ENCODE measurements at regions not wholly inside any gene's neighbourhood (a gene's known extent, or its start where the extent isn't known, plus 50 kb on each side); places are given as distances from the start of the nearest gene placed in this dataset.

DNA sequence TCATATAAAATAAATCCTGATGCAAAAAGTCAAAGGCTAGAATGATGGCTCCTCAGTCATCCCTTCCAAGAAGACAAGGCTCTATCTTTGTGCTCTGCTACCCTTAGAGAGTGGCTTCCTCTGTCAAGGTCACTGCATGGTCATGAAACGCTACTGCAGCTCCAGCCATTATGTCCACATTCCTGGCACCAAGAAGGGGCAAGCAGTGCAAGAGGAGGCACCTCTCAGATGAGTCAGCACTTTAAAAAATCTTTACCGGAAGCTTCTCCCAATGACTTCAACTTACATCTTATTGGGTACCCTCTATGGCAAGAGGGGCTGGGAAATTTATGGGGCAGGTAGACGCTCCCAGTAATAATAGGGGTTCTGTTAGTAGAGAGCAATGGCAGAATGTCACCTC, 129.5 kb upstream of the CPEB4 start:
- TF ChIP-seq, protein P1, sequence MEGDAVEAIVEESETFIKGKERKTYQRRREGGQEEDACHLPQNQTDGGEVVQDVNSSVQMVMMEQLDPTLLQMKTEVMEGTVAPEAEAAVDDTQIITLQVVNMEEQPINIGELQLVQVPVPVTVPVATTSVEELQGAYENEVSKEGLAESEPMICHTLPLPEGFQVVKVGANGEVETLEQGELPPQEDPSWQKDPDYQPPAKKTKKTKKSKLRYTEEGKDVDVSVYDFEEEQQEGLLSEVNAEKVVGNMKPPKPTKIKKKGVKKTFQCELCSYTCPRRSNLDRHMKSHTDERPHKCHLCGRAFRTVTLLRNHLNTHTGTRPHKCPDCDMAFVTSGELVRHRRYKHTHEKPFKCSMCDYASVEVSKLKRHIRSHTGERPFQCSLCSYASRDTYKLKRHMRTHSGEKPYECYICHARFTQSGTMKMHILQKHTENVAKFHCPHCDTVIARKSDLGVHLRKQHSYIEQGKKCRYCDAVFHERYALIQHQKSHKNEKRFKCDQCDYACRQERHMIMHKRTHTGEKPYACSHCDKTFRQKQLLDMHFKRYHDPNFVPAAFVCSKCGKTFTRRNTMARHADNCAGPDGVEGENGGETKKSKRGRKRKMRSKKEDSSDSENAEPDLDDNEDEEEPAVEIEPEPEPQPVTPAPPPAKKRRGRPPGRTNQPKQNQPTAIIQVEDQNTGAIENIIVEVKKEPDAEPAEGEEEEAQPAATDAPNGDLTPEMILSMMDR (IDR thresholded peaks at IDR 0.05) = no peak
- TF ChIP-seq POLR2A (IDR thresholded peaks at IDR 0.05) = no peak
- TF ChIP-seq EP300 (IDR thresholded peaks at IDR 0.05) = no peak
- TF ChIP-seq POLR2AphosphoS5 (IDR thresholded peaks at IDR 0.05) = no peak
- H3K36me3 ChIP-seq = no peaks in the 10 kb centered on the region
- no peaks in the 10 kb centered on the region for H3K4me1 ChIP-seq
- H3K27ac ChIP-seq = no peak overlapping the region
- no peak overlapping the region for H3K4me3 ChIP-seq
- no peaks in the 10 kb centered on the region for H3K9me3 ChIP-seq
- no peaks in the 10 kb centered on the region for H3K27me3 ChIP-seq
- ATAC-seq = no peak
- 60 to 70% methylated on average over 1 to 2 of the region's 3 CpGs for WGBS, 2 donors (ENCODE audit: low coverage in 1 of 2)

DNA sequence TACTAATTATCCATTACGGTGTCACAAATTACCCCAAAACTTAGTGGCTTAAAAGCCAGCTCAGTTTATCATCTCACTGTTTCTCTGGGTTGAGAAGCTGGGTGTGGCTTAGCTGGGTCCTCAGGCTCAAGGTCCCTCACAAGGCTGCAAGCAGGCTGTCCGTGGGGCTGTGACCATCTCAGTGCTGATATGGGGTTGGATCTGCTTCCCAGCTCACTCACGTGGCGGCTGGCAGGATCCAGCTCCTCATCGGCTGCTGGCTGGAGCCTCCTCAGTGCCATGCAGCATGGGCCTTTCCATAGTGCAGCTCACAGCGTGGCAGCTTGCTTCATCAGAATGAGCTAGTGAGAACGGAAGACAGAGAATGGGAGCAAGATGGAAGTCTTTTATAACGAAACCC, 128.5 kb upstream of the CPEB4 start:
- 71% methylated on average over 1 of the region's 8 CpGs; no CpG with 5 or more reads in 1 of the 2 donors for WGBS, 2 donors (ENCODE audit: low coverage in 1 of 2)
- Histone ChIP-seq H3K9me3 (no peaks in the 10 kb centered on the region), H3K27me3 (no peaks in the 10 kb centered on the region), H3K4me1 (peaks cover 0 to 9% (median 7%) of the 10 kb centered on the region in 3 donors), H3K4me3 (no peak overlapping the region), H3K36me3 (no peaks in the 10 kb centered on the region), H3K27ac (no peak overlapping the region)
- TF ChIP-seq POLR2AphosphoS5 (IDR thresholded peaks at IDR 0.05) = no peak
- no peak for TF ChIP-seq EP300 (IDR thresholded peaks at IDR 0.05)
- TF ChIP-seq POLR2A (IDR thresholded peaks at IDR 0.05) = no peak
- TF ChIP-seq, protein P1 (IDR thresholded peaks at IDR 0.05) = no peak
- ATAC-seq = no peak

DNA sequence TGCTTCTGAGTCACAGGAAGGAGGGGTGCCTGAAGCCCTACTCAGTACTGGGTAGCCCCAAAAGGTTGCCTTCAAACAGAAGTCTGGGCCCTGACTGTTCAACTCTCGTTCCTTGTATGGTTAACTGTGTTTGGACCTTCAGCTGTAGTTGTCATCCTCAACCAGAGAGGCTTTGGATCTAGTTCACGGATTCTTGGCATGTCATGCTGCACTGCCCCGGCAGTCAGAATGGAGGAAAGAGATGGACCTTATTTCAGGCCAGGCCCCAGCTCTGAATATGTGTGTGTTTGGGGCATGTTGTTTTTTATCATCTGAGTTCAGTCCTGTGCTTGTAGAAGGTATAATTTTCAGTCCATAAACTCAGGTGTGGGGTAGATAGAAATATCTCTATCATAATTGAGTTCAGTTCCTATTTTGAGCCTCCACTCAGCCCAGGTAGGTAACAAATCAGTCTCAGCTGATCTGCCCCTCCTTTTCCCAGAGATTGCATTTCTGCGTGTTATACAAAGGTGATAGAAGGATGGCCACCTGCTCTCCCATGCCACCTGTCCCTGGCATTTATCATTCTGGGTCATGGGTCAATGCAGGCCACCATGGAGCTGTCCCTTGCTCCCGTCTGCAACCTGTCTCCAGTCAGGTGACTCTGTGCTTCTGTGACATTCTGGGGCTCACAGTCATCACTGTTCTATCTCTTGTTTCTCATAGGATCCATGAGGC, 127.5 kb upstream of the CPEB4 start:
- H3K4me3 ChIP-seq = no peak overlapping the region
- WGBS, 2 donors (ENCODE audit: low coverage in 1 of 2) = 80 to 85% methylated on average over 2 of the region's 5 CpGs
- H3K4me1 ChIP-seq = peaks cover 0 to 11% (median 8%) of the 10 kb centered on the region in 3 donors
- no peaks in the 10 kb centered on the region for H3K9me3 ChIP-seq
- no peak for ATAC-seq
- H3K36me3 ChIP-seq = no peaks in the 10 kb centered on the region
- H3K27me3 ChIP-seq = no peaks in the 10 kb centered on the region
- H3K27ac ChIP-seq = no peak overlapping the region
- TF ChIP-seq POLR2AphosphoS5 (IDR thresholded peaks at IDR 0.05) = no peak
- no peak for TF ChIP-seq EP300 (IDR thresholded peaks at IDR 0.05)
- TF ChIP-seq POLR2A (IDR thresholded peaks at IDR 0.05) = no peak
- TF ChIP-seq, protein P1 (IDR thresholded peaks at IDR 0.05) = no peak

DNA sequence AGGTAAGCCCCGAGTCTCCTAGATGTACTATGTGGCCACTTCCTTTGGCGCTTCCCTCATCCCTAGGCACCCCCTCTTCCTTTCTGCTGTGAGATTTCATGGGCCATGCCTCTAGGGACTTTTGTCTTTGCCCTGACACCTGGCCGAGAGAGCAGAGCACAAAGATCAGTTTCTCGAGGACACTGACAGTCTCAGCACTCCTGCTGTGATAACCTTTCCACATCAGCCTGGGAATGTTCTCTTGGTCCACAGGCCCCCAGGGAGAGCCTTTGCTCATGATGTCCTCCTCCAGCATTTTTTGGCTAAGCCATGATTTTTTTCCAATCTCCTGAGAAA, 127.0 kb upstream of the CPEB4 start:
- 82% methylated on average over 3 of the region's 4 CpGs; no CpG with 5 or more reads in 1 of the 2 donors for WGBS, 2 donors (ENCODE audit: low coverage in 1 of 2)
- H3K9me3 ChIP-seq = no peaks in the 10 kb centered on the region
- H3K27ac ChIP-seq = no peak overlapping the region
- peaks cover 0 to 11% (median 8%) of the 10 kb centered on the region in 3 donors for H3K4me1 ChIP-seq
- no peak overlapping the region for H3K4me3 ChIP-seq
- H3K36me3 ChIP-seq = no peaks in the 10 kb centered on the region
- no peaks in the 10 kb centered on the region for H3K27me3 ChIP-seq
- no peak for TF ChIP-seq POLR2A (IDR thresholded peaks at IDR 0.05)
- TF ChIP-seq POLR2AphosphoS5 (IDR thresholded peaks at IDR 0.05) = no peak
- TF ChIP-seq, protein P1 (IDR thresholded peaks at IDR 0.05) = no peak
- TF ChIP-seq EP300 (IDR thresholded peaks at IDR 0.05) = no peak
- ATAC-seq = no peak

DNA sequence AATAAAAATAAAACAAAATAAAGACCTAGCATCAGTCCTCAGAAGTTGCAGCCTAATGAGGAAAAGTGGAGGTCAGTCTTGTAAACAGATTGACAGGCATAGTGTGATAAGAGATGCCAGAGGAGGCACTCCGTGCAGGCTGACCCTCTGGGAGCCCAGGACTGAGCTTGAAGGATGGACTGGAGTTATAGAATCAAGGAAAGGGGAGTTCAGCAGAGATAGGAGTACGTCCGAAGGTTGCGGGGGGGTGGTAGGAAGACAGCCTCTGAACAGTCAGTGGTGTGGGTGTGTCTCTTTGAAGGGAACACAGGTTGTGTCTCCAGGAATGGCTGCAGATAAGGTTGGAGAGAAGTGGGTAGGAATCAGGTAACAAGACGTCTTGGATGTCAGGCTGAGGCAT, 126.1 kb upstream of the CPEB4 start:
- no peak overlapping the region for H3K4me3 ChIP-seq
- 49 to 76% methylated on average over 4 to 5 of the region's 5 CpGs for WGBS, 2 donors (ENCODE audit: low coverage in 1 of 2)
- H3K9me3 ChIP-seq = no peaks in the 10 kb centered on the region
- peaks cover 0 to 11% (median 8%) of the 10 kb centered on the region in 3 donors for H3K4me1 ChIP-seq
- no peaks in the 10 kb centered on the region for H3K36me3 ChIP-seq
- ATAC-seq = no peak
- no peaks in the 10 kb centered on the region for H3K27me3 ChIP-seq
- no peak for TF ChIP-seq POLR2AphosphoS5 (IDR thresholded peaks at IDR 0.05)
- TF ChIP-seq EP300 (IDR thresholded peaks at IDR 0.05) = no peak
- TF ChIP-seq POLR2A (IDR thresholded peaks at IDR 0.05) = no peak
- TF ChIP-seq, protein P1 (IDR thresholded peaks at IDR 0.05) = no peak
- no peak overlapping the region for H3K27ac ChIP-seq
